ENCODE measurements at regions not wholly inside any gene's neighbourhood (a gene's known extent, or its start where the extent isn't known, plus 50 kb on each side); places are given as distances from the start of the nearest gene placed in this dataset.
"Not testable (repeated sequence)": the region's sequence is repeated elsewhere in the genome, so short reads cannot be mapped to it uniquely, and the experiment has no call there.

DNA sequence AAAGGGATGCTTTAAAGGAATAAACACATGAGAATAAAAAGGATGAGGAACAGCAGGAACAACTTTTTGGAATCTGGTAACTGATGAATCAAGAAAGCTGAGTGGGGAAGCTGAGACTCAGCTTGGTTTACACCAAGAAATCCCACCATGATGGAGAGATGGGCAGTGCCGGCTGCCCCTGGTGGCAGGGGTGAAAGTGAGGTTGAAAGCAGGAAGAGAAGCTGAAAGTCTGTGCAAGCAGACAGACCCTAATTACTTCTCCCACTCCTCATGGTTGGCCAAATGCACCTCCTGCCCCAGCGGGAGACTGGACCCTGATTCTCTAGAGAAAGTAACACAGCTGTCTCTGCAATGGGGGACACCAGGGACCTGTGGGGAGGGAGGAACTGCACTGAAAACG is 57.6 kb upstream of the NANOS1 start (continued):
- TF ChIP-seq, protein P1, sequence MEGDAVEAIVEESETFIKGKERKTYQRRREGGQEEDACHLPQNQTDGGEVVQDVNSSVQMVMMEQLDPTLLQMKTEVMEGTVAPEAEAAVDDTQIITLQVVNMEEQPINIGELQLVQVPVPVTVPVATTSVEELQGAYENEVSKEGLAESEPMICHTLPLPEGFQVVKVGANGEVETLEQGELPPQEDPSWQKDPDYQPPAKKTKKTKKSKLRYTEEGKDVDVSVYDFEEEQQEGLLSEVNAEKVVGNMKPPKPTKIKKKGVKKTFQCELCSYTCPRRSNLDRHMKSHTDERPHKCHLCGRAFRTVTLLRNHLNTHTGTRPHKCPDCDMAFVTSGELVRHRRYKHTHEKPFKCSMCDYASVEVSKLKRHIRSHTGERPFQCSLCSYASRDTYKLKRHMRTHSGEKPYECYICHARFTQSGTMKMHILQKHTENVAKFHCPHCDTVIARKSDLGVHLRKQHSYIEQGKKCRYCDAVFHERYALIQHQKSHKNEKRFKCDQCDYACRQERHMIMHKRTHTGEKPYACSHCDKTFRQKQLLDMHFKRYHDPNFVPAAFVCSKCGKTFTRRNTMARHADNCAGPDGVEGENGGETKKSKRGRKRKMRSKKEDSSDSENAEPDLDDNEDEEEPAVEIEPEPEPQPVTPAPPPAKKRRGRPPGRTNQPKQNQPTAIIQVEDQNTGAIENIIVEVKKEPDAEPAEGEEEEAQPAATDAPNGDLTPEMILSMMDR (IDR thresholded peaks at IDR 0.05), result no peak
- TF ChIP-seq RFX5 (IDR thresholded peaks at IDR 0.05), result no peak
- TF ChIP-seq, protein P2, sequence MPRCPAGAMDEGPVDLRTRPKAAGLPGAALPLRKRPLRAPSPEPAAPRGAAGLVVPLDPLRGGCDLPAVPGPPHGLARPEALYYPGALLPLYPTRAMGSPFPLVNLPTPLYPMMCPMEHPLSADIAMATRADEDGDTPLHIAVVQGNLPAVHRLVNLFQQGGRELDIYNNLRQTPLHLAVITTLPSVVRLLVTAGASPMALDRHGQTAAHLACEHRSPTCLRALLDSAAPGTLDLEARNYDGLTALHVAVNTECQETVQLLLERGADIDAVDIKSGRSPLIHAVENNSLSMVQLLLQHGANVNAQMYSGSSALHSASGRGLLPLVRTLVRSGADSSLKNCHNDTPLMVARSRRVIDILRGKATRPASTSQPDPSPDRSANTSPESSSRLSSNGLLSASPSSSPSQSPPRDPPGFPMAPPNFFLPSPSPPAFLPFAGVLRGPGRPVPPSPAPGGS (IDR thresholded peaks at IDR 0.05), result no peak
- TF ChIP-seq CEBPB (IDR thresholded peaks at IDR 0.05), result no peak
- TF ChIP-seq, protein P3, sequence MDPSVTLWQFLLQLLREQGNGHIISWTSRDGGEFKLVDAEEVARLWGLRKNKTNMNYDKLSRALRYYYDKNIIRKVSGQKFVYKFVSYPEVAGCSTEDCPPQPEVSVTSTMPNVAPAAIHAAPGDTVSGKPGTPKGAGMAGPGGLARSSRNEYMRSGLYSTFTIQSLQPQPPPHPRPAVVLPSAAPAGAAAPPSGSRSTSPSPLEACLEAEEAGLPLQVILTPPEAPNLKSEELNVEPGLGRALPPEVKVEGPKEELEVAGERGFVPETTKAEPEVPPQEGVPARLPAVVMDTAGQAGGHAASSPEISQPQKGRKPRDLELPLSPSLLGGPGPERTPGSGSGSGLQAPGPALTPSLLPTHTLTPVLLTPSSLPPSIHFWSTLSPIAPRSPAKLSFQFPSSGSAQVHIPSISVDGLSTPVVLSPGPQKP (IDR thresholded peaks at IDR 0.05; ENCODE audit: low read depth, low read length), result no peak
- no peak for TF ChIP-seq FOSL2 (IDR thresholded peaks at IDR 0.05)
- no peak for TF ChIP-seq FOSL2 (CRISPR knock-in tag; IDR thresholded peaks at IDR 0.05)
- TF ChIP-seq JUNB (IDR thresholded peaks at IDR 0.05), result no peak
- TF ChIP-seq PHF8 (IDR thresholded peaks at IDR 0.05; ENCODE audit: borderline replicate concordance, low read depth), result no peak
- TF ChIP-seq BHLHE40 (IDR thresholded peaks at IDR 0.05; ENCODE audit: low read depth, low read length), result no peak
- no peak for TF ChIP-seq HOXB5 (CRISPR knock-in tag; IDR thresholded peaks at IDR 0.05)
- no peak for TF ChIP-seq MAZ (IDR thresholded peaks at IDR 0.05; ENCODE audit: borderline replicate concordance, low read depth, low read length)

DNA sequence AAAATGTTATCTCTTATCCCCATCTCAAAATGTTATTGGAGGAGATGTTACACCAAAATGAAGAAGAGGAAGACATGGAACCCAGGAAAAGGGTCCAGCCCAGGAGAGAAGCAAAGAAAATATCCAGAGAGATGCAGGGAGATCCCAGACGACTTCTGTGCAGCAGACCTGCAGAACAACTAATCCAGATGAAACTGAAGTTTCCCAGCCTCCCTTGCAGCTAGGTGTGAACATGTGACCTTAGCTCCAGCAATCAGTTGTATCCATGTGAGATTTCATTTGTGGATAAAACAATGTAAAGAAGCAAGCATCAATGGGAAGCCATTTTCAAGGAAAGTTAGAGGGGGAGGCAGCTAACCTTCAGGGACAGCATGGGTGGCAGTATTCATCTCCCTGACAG is 55.8 kb upstream of the NANOS1 start:
- DNase-seq (ENCODE audit: low read depth in 1 of 2, low spot score in 1 of 2) (no peak), ATAC-seq (no peak), FAIRE-seq (no peak)
- ChIA-PET CTCF (interaction anchor here (0.7 to 1.6 kb wide), 2 partner anchors 9 to 20 kb away, joined by 3 read pairs; no protein-coding TSS in a partner anchor), POLR2A (no interaction called here)
- WGBS (ENCODE audit: missing lambda C conversion rate), result 12% methylated on average over 1 of the region's 1 CpG
- Histone ChIP-seq H3K27ac (no peak overlapping the region), H3K4me1 (0 out of 3 replicates have a peak, but pooled peaks cover 5% of the 10 kb centered on the region), H3K4me2 (no peak overlapping the region), H3K4me3 (no peak overlapping the region), H3K9me3 (peaks cover 9% of the 10 kb centered on the region)
- TF ChIP-seq TFCP2L1 (CRISPR knock-in tag; IDR thresholded peaks at IDR 0.05) (no peak), MAZ (IDR thresholded peaks at IDR 0.05; ENCODE audit: borderline replicate concordance, low read depth, low read length) (no peak), ZC3H11A (IDR thresholded peaks at IDR 0.05) (no peak), NFE2L2 (conservative IDR thresholded peaks at IDR 0.05; ENCODE audit: low read length) (no peak), RCOR1 (IDR thresholded peaks at IDR 0.05; ENCODE audit: low read depth, low read length) (no peak), SREBF2 (IDR thresholded peaks at IDR 0.05) (no peak)

DNA sequence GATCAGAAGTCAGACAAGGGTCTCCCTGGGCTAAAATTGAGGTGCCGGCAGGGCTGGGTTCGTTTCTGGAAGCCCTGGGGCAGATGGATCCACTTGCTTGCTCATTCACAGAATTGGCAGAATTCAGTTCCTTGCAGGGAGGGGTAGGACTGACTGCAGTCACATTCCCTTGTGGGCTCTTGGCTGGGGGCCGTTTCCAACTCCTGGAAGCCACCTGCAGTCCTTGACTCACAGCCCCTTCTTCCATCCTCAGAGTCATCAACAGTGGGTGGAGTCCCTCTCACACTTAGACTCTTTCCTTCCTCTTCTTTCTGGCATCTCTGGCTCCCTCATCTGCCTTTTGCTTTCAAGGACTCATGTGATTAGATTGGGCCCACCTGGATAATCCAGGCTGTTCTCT is 54.6 kb upstream of the NANOS1 start:
- FAIRE-seq (no peak), DNase-seq (ENCODE audit: low read depth in 1 of 2, low spot score in 1 of 2) (no peak), ATAC-seq (no peak)
- no peak for TF ChIP-seq FOSL2 (IDR thresholded peaks at IDR 0.05)
- TF ChIP-seq FOSL2 (CRISPR knock-in tag; IDR thresholded peaks at IDR 0.05), result no peak
- TF ChIP-seq NPAS2 (CRISPR knock-in tag; IDR thresholded peaks at IDR 0.05; ENCODE audit: borderline replicate concordance), result no peak
- no peak for TF ChIP-seq RAD21 (conservative IDR thresholded peaks at IDR 0.05 in 1 of 2, IDR thresholded peaks at IDR 0.05 in 1 of 2)
- TF ChIP-seq SMC3 (IDR thresholded peaks at IDR 0.05), result no peak
- TF ChIP-seq HOXB13 (CRISPR knock-in tag; IDR thresholded peaks at IDR 0.05; ENCODE audit: low read depth), result no peak
- no peak for TF ChIP-seq ESRRA (IDR thresholded peaks at IDR 0.05; ENCODE audit: borderline replicate concordance, low read length)
- TF ChIP-seq, protein P3 (IDR thresholded peaks at IDR 0.05; ENCODE audit: low read depth, low read length), result no peak
- TF ChIP-seq, protein P4, sequence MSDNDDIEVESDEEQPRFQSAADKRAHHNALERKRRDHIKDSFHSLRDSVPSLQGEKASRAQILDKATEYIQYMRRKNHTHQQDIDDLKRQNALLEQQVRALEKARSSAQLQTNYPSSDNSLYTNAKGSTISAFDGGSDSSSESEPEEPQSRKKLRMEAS (IDR thresholded peaks at IDR 0.05), result no peak
- no peak for TF ChIP-seq KDM5A (IDR thresholded peaks at IDR 0.05)
- TF ChIP-seq, protein P5, sequence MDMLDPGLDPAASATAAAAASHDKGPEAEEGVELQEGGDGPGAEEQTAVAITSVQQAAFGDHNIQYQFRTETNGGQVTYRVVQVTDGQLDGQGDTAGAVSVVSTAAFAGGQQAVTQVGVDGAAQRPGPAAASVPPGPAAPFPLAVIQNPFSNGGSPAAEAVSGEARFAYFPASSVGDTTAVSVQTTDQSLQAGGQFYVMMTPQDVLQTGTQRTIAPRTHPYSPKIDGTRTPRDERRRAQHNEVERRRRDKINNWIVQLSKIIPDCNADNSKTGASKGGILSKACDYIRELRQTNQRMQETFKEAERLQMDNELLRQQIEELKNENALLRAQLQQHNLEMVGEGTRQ (IDR thresholded peaks at IDR 0.05), result no peak
- no peak for TF ChIP-seq RNF2 (IDR thresholded peaks at IDR 0.05; ENCODE audit: borderline replicate concordance, low read depth)
- TF ChIP-seq BHLHE40 (IDR thresholded peaks at IDR 0.05; ENCODE audit: low read depth, low read length), result no peak
- Histone ChIP-seq H3K27ac (no peak overlapping the region), H3K4me3 (no peak overlapping the region), H3K4me2 (no peak overlapping the region), H3K4me1 (0 out of 3 replicates have a peak, but pooled peaks cover 5% of the 10 kb centered on the region), H3K9me3 (peaks cover 9% of the 10 kb centered on the region)
- CTCF ChIA-PET, result interaction anchor here (1.6 kb wide), 1 partner anchor 10 kb away, joined by 3 read pairs; no protein-coding TSS in a partner anchor
- POLR2A ChIA-PET, result no interaction called here
- WGBS (ENCODE audit: missing lambda C conversion rate), result 44% methylated on average over 3 of the region's 3 CpGs

DNA sequence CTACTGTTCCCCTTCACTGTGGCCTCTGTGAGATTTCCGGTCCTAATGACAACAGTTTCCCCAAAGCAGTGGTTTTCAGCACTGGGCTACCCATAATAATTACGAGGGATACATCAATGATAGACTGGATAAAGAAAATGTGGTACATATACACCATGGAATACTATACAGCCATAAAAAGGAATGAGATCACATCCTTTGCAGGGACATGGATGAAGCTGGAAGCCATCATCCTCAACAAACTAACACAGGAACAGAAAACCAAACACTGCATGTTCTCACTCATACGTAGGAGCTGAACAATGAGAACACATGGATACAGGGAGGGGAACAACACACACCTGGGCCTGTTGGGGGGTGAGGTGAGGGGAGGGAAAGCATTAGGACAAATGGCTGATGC is 53.3 kb upstream of the NANOS1 start:
- H3K9me3 ChIP-seq; CTCF ChIA-PET; FAIRE-seq; H3K27ac ChIP-seq; POLR2A ChIA-PET; DNase-seq (ENCODE audit: low read depth in 1 of 2, low spot score in 1 of 2); H3K4me2 ChIP-seq; H3K4me1 ChIP-seq; H3K4me3 ChIP-seq; ATAC-seq: not testable (repeated sequence)
- WGBS (ENCODE audit: missing lambda C conversion rate), result 68% methylated on average over 3 of the region's 3 CpGs
